NCI-H146 (cell line): ENCODE measurements at regions not wholly inside any gene's neighbourhood (a gene's known extent, or its start where the extent isn't known, plus 50 kb on each side); places are given as distances from the start of the nearest gene placed in this dataset.
"Not testable (repeated sequence)": the region's sequence is repeated elsewhere in the genome, so short reads cannot be mapped to it uniquely, and the experiment has no call there.

ENCODE experiments used
- DNase-seq: peaks from one replicate; lab custom pipeline; 2025; lab: John Stamatoyannopoulos, UW

GRCh38 chr9:30524311-30524710, 1860.1 kb upstream of the ACO1 start:
- DNase-seq, result no peak

- DNase-seq, result no peak
Observed at GRCh38 chr9:30534455-30534854, 1850.0 kb upstream of the ACO1 start.

- DNase-seq, result no peak
Observed at GRCh38 chr9:30534896-30535295, 1849.5 kb upstream of the ACO1 start.

GRCh38 chr9:30536494-30536893, 1847.9 kb upstream of the ACO1 start:
- no peak for DNase-seq

GRCh38 chr9:30539696-30540095, 1844.7 kb upstream of the ACO1 start:
- not testable (repeated sequence) for DNase-seq

GRCh38 chr9:30574355-30575151, 1809.9 kb upstream of the ACO1 start:
- no peak for DNase-seq

GRCh38 chr9:30575218-30575617, 1809.2 kb upstream of the ACO1 start:
- no peak for DNase-seq

- DNase-seq, result no peak
Observed at GRCh38 chr9:30575691-30576090, 1808.8 kb upstream of the ACO1 start.

- no peak for DNase-seq
Observed at GRCh38 chr9:30579810-30580209, 1804.6 kb upstream of the ACO1 start.

GRCh38 chr9:30582240-30582639, 1802.2 kb upstream of the ACO1 start:
- DNase-seq, result no peak

- DNase-seq, result no peak
Observed at GRCh38 chr9:30584559-30584958, 1799.9 kb upstream of the ACO1 start.

GRCh38 chr9:30591461-30591860, 1793.0 kb upstream of the ACO1 start:
- DNase-seq, result no peak

GRCh38 chr9:30597608-30598007, 1786.8 kb upstream of the ACO1 start:
- DNase-seq, result no peak

GRCh38 chr9:30605936-30606335, 1778.5 kb upstream of the ACO1 start:
- DNase-seq, result no peak

GRCh38 chr9:30609713-30610112, 1774.7 kb upstream of the ACO1 start:
- no peak for DNase-seq

GRCh38 chr9:30616782-30617181, 1767.7 kb upstream of the ACO1 start:
- DNase-seq, result not testable (repeated sequence)

- DNase-seq, result no peak
Observed at GRCh38 chr9:30622561-30622960, 1761.9 kb upstream of the ACO1 start.

- DNase-seq, result no peak
Observed at GRCh38 chr9:30628915-30629567, 1755.4 kb upstream of the ACO1 start.

- DNase-seq, result peak; percentile 15
Observed at GRCh38 chr9:30630459-30630858, 1754.0 kb upstream of the ACO1 start.

- not testable (repeated sequence) for DNase-seq
Observed at GRCh38 chr9:30646639-30647038, 1737.8 kb upstream of the ACO1 start.

GRCh38 chr9:30661925-30662324, 1722.5 kb upstream of the ACO1 start:
- DNase-seq, result no peak

- no peak for DNase-seq
Observed at GRCh38 chr9:30670805-30671562, 1713.5 kb upstream of the ACO1 start.

- DNase-seq, result no peak
Observed at GRCh38 chr9:30673132-30673531, 1711.3 kb upstream of the ACO1 start.
